HepG2 (cell line): ENCODE measurements at regions not wholly inside any gene's neighbourhood (a gene's known extent, or its start where the extent isn't known, plus 50 kb on each side); places are given as distances from the start of the nearest gene placed in this dataset.

ENCODE experiments used
- CBFB ChIP-seq: sonication (generic); formaldehyde crosslinking; IDR thresholded peaks from 2 replicates; pipeline ENCODE4 v1.4.0; 2020; ENCODE audit warnings: missing genetic modification reagents
- CTCF ChIP-seq: sonication (generic); formaldehyde crosslinking; IDR thresholded peaks from 2 replicates; pipeline ENCODE4 v1.5.0; 2020; ENCODE audit warnings: mild to moderate bottlenecking, missing genetic modification reagents, moderate library complexity
- ETS1 ChIP-seq: sonication (generic); formaldehyde crosslinking; IDR thresholded peaks from 2 replicates; pipeline ENCODE4 v1.4.0; 2020; ENCODE audit warnings: missing genetic modification reagents
- MAZ ChIP-seq, 2 experiments: sonication (generic) in 1 of 2; formaldehyde crosslinking in 1 of 2; IDR thresholded peaks; 2 replicates each; pipeline versions ENCODE4 v1.5.0 to v1.6.1; 2012 to 2020; ENCODE audit warnings: low read depth in 2 of 2, mild to moderate bottlenecking in 2 of 2, borderline replicate concordance in 1 of 2, improper control_type of control experiment in 1 of 2, low read length in 1 of 2, missing genetic modification reagents in 1 of 2, moderate library complexity in 1 of 2
- POLR2AphosphoS2 ChIP-seq: IDR thresholded peaks from 2 replicates; pipeline ENCODE4 v1.6.1; 2011; ENCODE audit warnings: low read depth, low read length, improper control_type of control experiment
- PRPF4 ChIP-seq: fragments of 200-400 bp; formaldehyde crosslinking; IDR thresholded peaks from 2 replicates; pipeline ENCODE4 v1.6.1; 2016; ENCODE audit warnings: low read length, low read depth; ENCODE audit not compliant: poor library complexity, severe bottlenecking
- REST ChIP-seq, 2 experiments: IDR thresholded peaks; 2 replicates each; pipeline ENCODE4 v1.6.1; 2011 to 2012; ENCODE audit warnings: low read length in 2 of 2, borderline replicate concordance in 1 of 2, low read depth in 1 of 2, mild to moderate bottlenecking in 1 of 2, moderate library complexity in 1 of 2
- SMAD9 ChIP-seq: sonication (generic); formaldehyde crosslinking; IDR thresholded peaks from 2 replicates; pipeline ENCODE4 v1.5.1; 2020; ENCODE audit warnings: mild to moderate bottlenecking, missing genetic modification reagents
- TARDBP ChIP-seq: sonication (generic); formaldehyde crosslinking; IDR thresholded peaks from 2 replicates; pipeline ENCODE4 v1.8.0; 2022; ENCODE audit warnings: mild to moderate bottlenecking, missing genetic modification reagents
- ZEB1 ChIP-seq: IDR thresholded peaks from 2 replicates; pipeline ENCODE4 v1.6.1; 2012; ENCODE audit warnings: mild to moderate bottlenecking, low read depth, inconsistent platforms; ENCODE audit not compliant: insufficient replicate concordance
- ZSCAN30 ChIP-seq: sonication (generic); formaldehyde crosslinking; IDR thresholded peaks from 2 replicates; pipeline ENCODE4 v1.5.0; 2020; ENCODE audit warnings: mild to moderate bottlenecking, missing genetic modification reagents

- TF ChIP-seq CTCF (CRISPR knock-in tag) = no peak
- TF ChIP-seq REST (IDR thresholded peaks at IDR 0.05; ENCODE audit: borderline replicate concordance in 1 of 2, low read depth in 1 of 2, low read length in 2 of 2) = no peak
- TF ChIP-seq SMAD9 (CRISPR knock-in tag) = no peak
- no peak for TF ChIP-seq TARDBP
- TF ChIP-seq ZEB1 = no peak
- no peak for TF ChIP-seq MAZ (IDR thresholded peaks at IDR 0.05; ENCODE audit: borderline replicate concordance, low read depth, low read length)
- no peak for TF ChIP-seq MAZ (CRISPR knock-in tag; IDR thresholded peaks at IDR 0.05; ENCODE audit: low read depth)
- TF ChIP-seq PRPF4 = no peak
- TF ChIP-seq ETS1 (CRISPR knock-in tag) = no peak
- TF ChIP-seq CBFB (CRISPR knock-in tag) = no peak
- no peak for TF ChIP-seq ZSCAN30
- TF ChIP-seq POLR2AphosphoS2 = no peak
These were observed 164.1 kb downstream of the DEFB131A start for GRCh38 chr4:9608300-9608699.
